ENCODE measurements at regions not wholly inside any gene's neighbourhood (a gene's known extent, or its start where the extent isn't known, plus 50 kb on each side); places are given as distances from the start of the nearest gene placed in this dataset.

GRCh38 chr2:220893411-220893810 is 678.7 kb downstream of the EPHA4 start:
- TF ChIP-seq, protein P1, sequence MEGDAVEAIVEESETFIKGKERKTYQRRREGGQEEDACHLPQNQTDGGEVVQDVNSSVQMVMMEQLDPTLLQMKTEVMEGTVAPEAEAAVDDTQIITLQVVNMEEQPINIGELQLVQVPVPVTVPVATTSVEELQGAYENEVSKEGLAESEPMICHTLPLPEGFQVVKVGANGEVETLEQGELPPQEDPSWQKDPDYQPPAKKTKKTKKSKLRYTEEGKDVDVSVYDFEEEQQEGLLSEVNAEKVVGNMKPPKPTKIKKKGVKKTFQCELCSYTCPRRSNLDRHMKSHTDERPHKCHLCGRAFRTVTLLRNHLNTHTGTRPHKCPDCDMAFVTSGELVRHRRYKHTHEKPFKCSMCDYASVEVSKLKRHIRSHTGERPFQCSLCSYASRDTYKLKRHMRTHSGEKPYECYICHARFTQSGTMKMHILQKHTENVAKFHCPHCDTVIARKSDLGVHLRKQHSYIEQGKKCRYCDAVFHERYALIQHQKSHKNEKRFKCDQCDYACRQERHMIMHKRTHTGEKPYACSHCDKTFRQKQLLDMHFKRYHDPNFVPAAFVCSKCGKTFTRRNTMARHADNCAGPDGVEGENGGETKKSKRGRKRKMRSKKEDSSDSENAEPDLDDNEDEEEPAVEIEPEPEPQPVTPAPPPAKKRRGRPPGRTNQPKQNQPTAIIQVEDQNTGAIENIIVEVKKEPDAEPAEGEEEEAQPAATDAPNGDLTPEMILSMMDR (IDR thresholded peaks at IDR 0.05): no peak
- TF ChIP-seq POLR2A (IDR thresholded peaks at IDR 0.05): no peak
